ENCODE measurements at regions not wholly inside any gene's neighbourhood (a gene's known extent, or its start where the extent isn't known, plus 50 kb on each side); places are given as distances from the start of the nearest gene placed in this dataset.

GRCh38 chr12:24436667-24437066, 487.2 kb upstream of the SOX5 start:
- TF ChIP-seq POLR2A (IDR thresholded peaks at IDR 0.05) (no peak), POLR2AphosphoS5 (IDR thresholded peaks at IDR 0.05) (no peak)
- TF ChIP-seq, protein P1, sequence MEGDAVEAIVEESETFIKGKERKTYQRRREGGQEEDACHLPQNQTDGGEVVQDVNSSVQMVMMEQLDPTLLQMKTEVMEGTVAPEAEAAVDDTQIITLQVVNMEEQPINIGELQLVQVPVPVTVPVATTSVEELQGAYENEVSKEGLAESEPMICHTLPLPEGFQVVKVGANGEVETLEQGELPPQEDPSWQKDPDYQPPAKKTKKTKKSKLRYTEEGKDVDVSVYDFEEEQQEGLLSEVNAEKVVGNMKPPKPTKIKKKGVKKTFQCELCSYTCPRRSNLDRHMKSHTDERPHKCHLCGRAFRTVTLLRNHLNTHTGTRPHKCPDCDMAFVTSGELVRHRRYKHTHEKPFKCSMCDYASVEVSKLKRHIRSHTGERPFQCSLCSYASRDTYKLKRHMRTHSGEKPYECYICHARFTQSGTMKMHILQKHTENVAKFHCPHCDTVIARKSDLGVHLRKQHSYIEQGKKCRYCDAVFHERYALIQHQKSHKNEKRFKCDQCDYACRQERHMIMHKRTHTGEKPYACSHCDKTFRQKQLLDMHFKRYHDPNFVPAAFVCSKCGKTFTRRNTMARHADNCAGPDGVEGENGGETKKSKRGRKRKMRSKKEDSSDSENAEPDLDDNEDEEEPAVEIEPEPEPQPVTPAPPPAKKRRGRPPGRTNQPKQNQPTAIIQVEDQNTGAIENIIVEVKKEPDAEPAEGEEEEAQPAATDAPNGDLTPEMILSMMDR (IDR thresholded peaks at IDR 0.05 in 8 of 11, conservative IDR thresholded peaks at IDR 0.05 in 3 of 11) = no peak
- Histone ChIP-seq H3K4me3 (no peak overlapping the region), H3K27ac (no peak overlapping the region), H3K9me3 (no peaks in the 10 kb centered on the region), H3K4me1 (no peaks in the 10 kb centered on the region), H3K27me3 (replicated peaks in 1 of 7) (no peaks in the 10 kb centered on the region), H3K36me3 (no peaks in the 10 kb centered on the region)
- no peak for DNase-seq
- intact Hi-C loops (cut with DNase I; ENCODE audit: low total_unique reads) = no loop called here
- WGBS, 5 donors = 77 to 88% (median 84%) methylated on average over 4 of the region's 4 CpGs

GRCh38 chr12:24431872-24432271, 482.4 kb upstream of the SOX5 start:
- DNase-seq = no peak
- intact Hi-C loops (cut with DNase I; ENCODE audit: low total_unique reads) = no loop called here
- WGBS, 5 donors = 88 to 100% (median 96%) methylated on average over 1 of the region's 1 CpG
- Histone ChIP-seq H3K27ac (no peak overlapping the region), H3K4me3 (no peak overlapping the region), H3K27me3 (replicated peaks in 1 of 7) (no peaks in the 10 kb centered on the region), H3K36me3 (no peaks in the 10 kb centered on the region), H3K4me1 (no peaks in the 10 kb centered on the region), H3K9me3 (no peaks in the 10 kb centered on the region)
- TF ChIP-seq, protein P1 (IDR thresholded peaks at IDR 0.05 in 8 of 11, conservative IDR thresholded peaks at IDR 0.05 in 3 of 11) = no peak
- TF ChIP-seq POLR2A (IDR thresholded peaks at IDR 0.05) (no peak), POLR2AphosphoS5 (IDR thresholded peaks at IDR 0.05) (no peak)

DNA sequence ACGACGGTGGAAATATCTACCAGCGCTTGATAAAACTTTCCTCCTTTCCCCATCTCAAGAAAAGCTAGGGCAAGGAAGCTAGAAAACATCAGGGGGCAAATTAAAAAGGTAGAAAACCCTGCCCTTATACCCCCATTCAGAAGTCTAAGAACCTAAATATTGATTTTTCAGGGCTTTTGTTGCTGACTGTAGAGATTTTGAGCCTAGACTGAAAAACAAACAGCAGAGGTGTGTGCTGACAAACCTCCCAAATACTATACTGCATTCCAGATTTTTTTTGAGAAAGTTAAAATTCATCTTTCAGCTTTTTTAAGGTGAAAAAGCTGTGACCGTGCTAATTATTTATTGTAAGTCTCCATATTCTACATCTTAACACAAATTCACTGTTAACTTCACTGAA, 478.3 kb upstream of the SOX5 start:
- WGBS, 5 donors = 87 to 95% (median 93%) methylated on average over 4 of the region's 4 CpGs
- Histone ChIP-seq H3K36me3 (no peaks in the 10 kb centered on the region), H3K27me3 (replicated peaks in 1 of 7) (no peaks in the 10 kb centered on the region), H3K4me3 (no peak overlapping the region), H3K4me1 (no peaks in the 10 kb centered on the region), H3K9me3 (no peaks in the 10 kb centered on the region), H3K27ac (no peak overlapping the region)
- intact Hi-C loops (cut with DNase I; ENCODE audit: low total_unique reads) = no loop called here
- TF ChIP-seq, protein P1 (IDR thresholded peaks at IDR 0.05 in 8 of 11, conservative IDR thresholded peaks at IDR 0.05 in 3 of 11) = no peak
- no peak for TF ChIP-seq POLR2A (IDR thresholded peaks at IDR 0.05)
- no peak for TF ChIP-seq POLR2AphosphoS5 (IDR thresholded peaks at IDR 0.05)
- DNase-seq = no peak

DNA sequence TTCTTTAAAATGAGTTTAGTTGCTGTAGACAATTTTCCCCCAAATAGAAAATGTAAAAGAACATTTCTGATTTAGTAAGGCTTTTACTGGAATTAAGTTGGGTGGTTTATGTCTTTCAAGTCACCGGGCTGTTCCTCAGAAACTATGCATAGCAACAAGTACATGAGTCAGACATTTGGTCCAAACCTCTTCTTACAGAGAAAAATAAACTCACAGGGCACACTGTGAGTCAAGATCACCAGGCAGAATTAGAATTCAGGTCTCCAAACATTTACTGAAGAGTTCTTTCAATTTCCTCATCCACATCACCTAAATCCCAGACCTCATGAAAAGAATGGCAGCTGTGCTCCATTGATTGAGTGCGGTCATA, 476.1 kb upstream of the SOX5 start:
- H3K27ac ChIP-seq = no peak overlapping the region
- DNase-seq = no peak

More for the DNA sequence above, 476.1 kb upstream of the SOX5 start:
- intact Hi-C loops (cut with DNase I; ENCODE audit: low total_unique reads) = no loop called here
- no peaks in the 10 kb centered on the region for H3K4me1 ChIP-seq
- 82 to 87% (median 83%) methylated on average over 2 of the region's 2 CpGs for WGBS, 5 donors
- H3K9me3 ChIP-seq = peaks cover 0 to 7% (median 0%) of the 10 kb centered on the region in 8 donors
- TF ChIP-seq POLR2A (IDR thresholded peaks at IDR 0.05) (no peak), POLR2AphosphoS5 (IDR thresholded peaks at IDR 0.05) (no peak)
- TF ChIP-seq, protein P1 (IDR thresholded peaks at IDR 0.05 in 8 of 11, conservative IDR thresholded peaks at IDR 0.05 in 3 of 11) = no peak
- H3K4me3 ChIP-seq = no peak overlapping the region
- no peaks in the 10 kb centered on the region for H3K27me3 ChIP-seq (replicated peaks in 1 of 7)
- H3K36me3 ChIP-seq = no peaks in the 10 kb centered on the region

All from spleen (tissue), 11 donors.